ENCODE measurements at regions not wholly inside any gene's neighbourhood (a gene's known extent, or its start where the extent isn't known, plus 50 kb on each side); places are given as distances from the start of the nearest gene placed in this dataset.

- no peak overlapping the region for H3K4me3 Mint-ChIP-seq
- no peaks in the 10 kb centered on the region for H3K27me3 Mint-ChIP-seq (ENCODE audit: low read depth)
- no peaks in the 10 kb centered on the region for H3K4me1 Mint-ChIP-seq (ENCODE audit: low read depth)
- DNase-seq (no peak), ATAC-seq (no peak)
- H3K27ac Mint-ChIP-seq = no peak overlapping the region
- H3K9me3 Mint-ChIP-seq (ENCODE audit: insufficient read depth) = no peaks in the 10 kb centered on the region
- no peaks in the 10 kb centered on the region for H3K36me3 Mint-ChIP-seq (ENCODE audit: low read depth)
- ChIA-PET POLR2A (no interaction called here), CTCF (no interaction called here)
Measured at GRCh38 chr10:108877095-108877561, 1046.2 kb downstream of the XPNPEP1 start.

- ATAC-seq = no peak
- Mint-ChIP-seq H3K27ac (no peak overlapping the region), H3K4me1 (ENCODE audit: low read depth) (no peaks in the 10 kb centered on the region), H3K4me3 (no peak overlapping the region), H3K27me3 (ENCODE audit: low read depth) (no peaks in the 10 kb centered on the region), H3K36me3 (ENCODE audit: low read depth) (no peaks in the 10 kb centered on the region), H3K9me3 (ENCODE audit: insufficient read depth) (peaks cover 4% of the 10 kb centered on the region)
- ChIA-PET POLR2A (no interaction called here), CTCF (no interaction called here)
- DNase-seq = no peak
Measured at GRCh38 chr10:108872854-108873253, 1050.5 kb downstream of the XPNPEP1 start.

- Mint-ChIP-seq H3K4me3 (no peak overlapping the region), H3K27ac (no peak overlapping the region), H3K36me3 (ENCODE audit: low read depth) (no peaks in the 10 kb centered on the region), H3K27me3 (ENCODE audit: low read depth) (no peaks in the 10 kb centered on the region), H3K9me3 (ENCODE audit: insufficient read depth) (peaks cover 4% of the 10 kb centered on the region), H3K4me1 (ENCODE audit: low read depth) (no peaks in the 10 kb centered on the region)
- DNase-seq (no peak), ATAC-seq (no peak)
- CTCF ChIA-PET = no interaction called here
- POLR2A ChIA-PET = no interaction called here
Measured at GRCh38 chr10:108868881-108869280, 1054.4 kb downstream of the XPNPEP1 start.

GRCh38 chr10:108862676-108863350 is 1060.5 kb downstream of the XPNPEP1 start:
- ChIA-PET POLR2A (no interaction called here), CTCF (no interaction called here)
- no peak overlapping the region for H3K4me3 Mint-ChIP-seq
- no peaks in the 10 kb centered on the region for H3K4me1 Mint-ChIP-seq (ENCODE audit: low read depth)
- no peak for ATAC-seq
- no peak overlapping the region for H3K27ac Mint-ChIP-seq
- no peak for DNase-seq
- no peaks in the 10 kb centered on the region for H3K36me3 Mint-ChIP-seq (ENCODE audit: low read depth)
- peaks cover 7% of the 10 kb centered on the region for H3K9me3 Mint-ChIP-seq (ENCODE audit: insufficient read depth)
- H3K27me3 Mint-ChIP-seq (ENCODE audit: low read depth) = no peaks in the 10 kb centered on the region

- H3K36me3 Mint-ChIP-seq (ENCODE audit: low read depth) = no peaks in the 10 kb centered on the region
- POLR2A ChIA-PET = no interaction called here
- H3K27me3 Mint-ChIP-seq (ENCODE audit: low read depth) = no peaks in the 10 kb centered on the region
Measured at GRCh38 chr10:108861181-108861754, 1062.0 kb downstream of the XPNPEP1 start.

GRCh38 chr10:108852211-108852610 is 1071.1 kb downstream of the XPNPEP1 start:
- Mint-ChIP-seq H3K36me3 (ENCODE audit: low read depth) (no peaks in the 10 kb centered on the region), H3K4me3 (no peak overlapping the region), H3K4me1 (ENCODE audit: low read depth) (no peaks in the 10 kb centered on the region), H3K27ac (no peak overlapping the region), H3K27me3 (ENCODE audit: low read depth) (no peaks in the 10 kb centered on the region), H3K9me3 (ENCODE audit: insufficient read depth) (peaks cover 5% of the 10 kb centered on the region)
- POLR2A ChIA-PET = no interaction called here
- DNase-seq = no peak
- ATAC-seq = no peak
- CTCF ChIA-PET = no interaction called here

More at GRCh38 chr10:108861181-108861754, 1062.0 kb downstream of the XPNPEP1 start:
- ATAC-seq = no peak
- Mint-ChIP-seq H3K27ac (no peak overlapping the region), H3K4me3 (no peak overlapping the region), H3K9me3 (ENCODE audit: insufficient read depth) (peaks cover 7% of the 10 kb centered on the region), H3K4me1 (ENCODE audit: low read depth) (no peaks in the 10 kb centered on the region)
- no peak for DNase-seq
- CTCF ChIA-PET = no interaction called here

- Mint-ChIP-seq H3K4me3 (no peak overlapping the region), H3K9me3 (ENCODE audit: insufficient read depth) (peaks cover 5% of the 10 kb centered on the region), H3K4me1 (ENCODE audit: low read depth) (no peaks in the 10 kb centered on the region), H3K36me3 (ENCODE audit: low read depth) (no peaks in the 10 kb centered on the region), H3K27me3 (ENCODE audit: low read depth) (no peaks in the 10 kb centered on the region), H3K27ac (no peak overlapping the region)
- ATAC-seq (no peak), DNase-seq (no peak)
- POLR2A ChIA-PET = no interaction called here
- CTCF ChIA-PET = no interaction called here
Measured at GRCh38 chr10:108850138-108850854, 1073.0 kb downstream of the XPNPEP1 start.

GRCh38 chr10:108849688-108850087 is 1073.6 kb downstream of the XPNPEP1 start:
- H3K27me3 Mint-ChIP-seq (ENCODE audit: low read depth) = no peaks in the 10 kb centered on the region
- CTCF ChIA-PET = no interaction called here
- no peaks in the 10 kb centered on the region for H3K36me3 Mint-ChIP-seq (ENCODE audit: low read depth)
- DNase-seq (no peak), ATAC-seq (no peak)
- no peak overlapping the region for H3K27ac Mint-ChIP-seq
- H3K4me3 Mint-ChIP-seq = no peak overlapping the region
- POLR2A ChIA-PET = no interaction called here
- peaks cover 5% of the 10 kb centered on the region for H3K9me3 Mint-ChIP-seq (ENCODE audit: insufficient read depth)
- H3K4me1 Mint-ChIP-seq (ENCODE audit: low read depth) = no peaks in the 10 kb centered on the region

- CTCF ChIA-PET = no interaction called here
- Mint-ChIP-seq H3K36me3 (ENCODE audit: low read depth) (no peaks in the 10 kb centered on the region), H3K27ac (no peak overlapping the region)
Measured at GRCh38 chr10:108849186-108849585, 1074.1 kb downstream of the XPNPEP1 start.

GRCh38 chr10:108848046-108848445 is 1075.3 kb downstream of the XPNPEP1 start:
- Mint-ChIP-seq H3K27ac (no peak overlapping the region), H3K4me3 (no peak overlapping the region), H3K4me1 (ENCODE audit: low read depth) (no peaks in the 10 kb centered on the region), H3K36me3 (ENCODE audit: low read depth) (no peaks in the 10 kb centered on the region), H3K9me3 (ENCODE audit: insufficient read depth) (peaks cover 3% of the 10 kb centered on the region), H3K27me3 (ENCODE audit: low read depth) (no peaks in the 10 kb centered on the region)
- POLR2A ChIA-PET = no interaction called here
- CTCF ChIA-PET = no interaction called here
- ATAC-seq (no peak), DNase-seq (no peak)

More at GRCh38 chr10:108849186-108849585, 1074.1 kb downstream of the XPNPEP1 start:
- no peaks in the 10 kb centered on the region for H3K4me1 Mint-ChIP-seq (ENCODE audit: low read depth)
- no peak for ATAC-seq
- H3K27me3 Mint-ChIP-seq (ENCODE audit: low read depth) = no peaks in the 10 kb centered on the region
- no peak overlapping the region for H3K4me3 Mint-ChIP-seq
- H3K9me3 Mint-ChIP-seq (ENCODE audit: insufficient read depth) = peaks cover 5% of the 10 kb centered on the region
- POLR2A ChIA-PET = no interaction called here
- no peak for DNase-seq

- Mint-ChIP-seq H3K4me3 (no peak overlapping the region), H3K27ac (no peak overlapping the region), H3K9me3 (ENCODE audit: insufficient read depth) (no peaks in the 10 kb centered on the region), H3K36me3 (ENCODE audit: low read depth) (no peaks in the 10 kb centered on the region), H3K4me1 (ENCODE audit: low read depth) (no peaks in the 10 kb centered on the region), H3K27me3 (ENCODE audit: low read depth) (no peaks in the 10 kb centered on the region)
- ATAC-seq (no peak), DNase-seq (no peak)
- ChIA-PET CTCF (no interaction called here), POLR2A (no interaction called here)
Measured at GRCh38 chr10:108840944-108841343, 1082.4 kb downstream of the XPNPEP1 start.

GRCh38 chr10:108836362-108836761 is 1086.9 kb downstream of the XPNPEP1 start:
- DNase-seq (no peak), ATAC-seq (no peak)
- H3K4me1 Mint-ChIP-seq (ENCODE audit: low read depth) = no peaks in the 10 kb centered on the region
- no peaks in the 10 kb centered on the region for H3K9me3 Mint-ChIP-seq (ENCODE audit: insufficient read depth)
- no peak overlapping the region for H3K4me3 Mint-ChIP-seq
- no peaks in the 10 kb centered on the region for H3K36me3 Mint-ChIP-seq (ENCODE audit: low read depth)
- H3K27me3 Mint-ChIP-seq (ENCODE audit: low read depth) = no peaks in the 10 kb centered on the region
- ChIA-PET POLR2A (no interaction called here), CTCF (no interaction called here)
- no peak overlapping the region for H3K27ac Mint-ChIP-seq

Measured in activated CD8-positive, alpha-beta T cell treated with anti-CD3 and anti-CD28 coated beads, Interleukin-2, amount 10 ng/mL, durations not matched to agents 7 days and 5 days (primary cell).